GM12892 (cell line): ENCODE measurements at regions not wholly inside any gene's neighbourhood (a gene's known extent, or its start where the extent isn't known, plus 50 kb on each side); places are given as distances from the start of the nearest gene placed in this dataset.
"Not testable (repeated sequence)": the region's sequence is repeated elsewhere in the genome, so short reads cannot be mapped to it uniquely, and the experiment has no call there.

Experiments used
- POLR2AphosphoS5 ChIP-seq: IDR thresholded peaks from 2 replicates; pipeline ENCODE4 v1.6.1; 2011; ENCODE audit warnings: low read depth, low read length, control low read depth
- TAF1 ChIP-seq: IDR thresholded peaks from 2 replicates; pipeline ENCODE4 v1.6.1; 2011; ENCODE audit warnings: low read depth, mild to moderate bottlenecking, control low read depth, low read length, borderline replicate concordance

DNA sequence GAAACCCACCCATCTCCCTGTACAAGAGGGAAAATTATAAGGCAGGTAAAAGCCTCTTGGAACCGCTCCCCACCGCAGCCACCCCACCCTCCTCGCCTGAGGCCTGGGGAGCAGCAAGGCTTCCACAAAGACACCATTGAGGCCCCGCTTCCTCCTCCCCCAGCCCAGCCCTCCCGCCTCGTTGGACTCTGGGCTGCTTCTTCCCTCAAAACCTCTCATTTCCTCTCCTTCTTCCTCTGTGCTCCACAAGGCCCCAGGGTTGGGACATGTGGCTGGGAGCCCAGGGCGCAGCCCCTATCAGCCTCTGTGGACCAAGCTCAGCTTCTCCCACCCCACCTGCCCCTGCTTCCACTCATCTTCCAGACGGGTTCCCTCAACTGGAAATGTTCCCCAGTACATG, 185.6 kb downstream of the TBC1D2B start:
- TF ChIP-seq POLR2AphosphoS5, TAF1: not testable (repeated sequence)
